K562 (cell line): ENCODE measurements at regions not wholly inside any gene's neighbourhood (a gene's known extent, or its start where the extent isn't known, plus 50 kb on each side); places are given as distances from the start of the nearest gene placed in this dataset.
"Not testable (repeated sequence)": the region's sequence is repeated elsewhere in the genome, so short reads cannot be mapped to it uniquely, and the experiment has no call there.

Experiments
- ATAC-seq: fragments of 200-7000 bp; cut with Tn5 transposase; 3 replicates; pipeline ENCODE4 v1.9.1; 2020; ENCODE audit warnings: moderate library complexity
- BruUV-seq: library from RNA; stranded (reverse); fragments of 400-500 nt; replicated peaks from 2 replicates; lab custom pipeline; 2021; lab: Mats Ljungman, UMichigan
- CTCF ChIA-PET: fragments of 300-600 bp; formaldehyde crosslinking; extraction: SDS; loops from one replicate; lab custom pipeline; 2021; ENCODE audit warnings: low intra/inter-chr PET ratio; lab: Yijun Ruan, JAX
- POLR2A ChIA-PET: fragments of 300-600, 350-650 bp; sonication (Branson Sonifier 250); formaldehyde crosslinking; extraction: SDS; loops from one replicate; lab custom pipeline; 2021; ENCODE audit warnings: antibody characterized with exemption, inconsistent platforms; lab: Yijun Ruan, JAX
- DNase-seq, 4 experiments: peaks; one replicate each; pipeline versions ENCODE4 v3.0.0 to v3.0.0-alpha.2; 2011 to 2018; ENCODE audit warnings: low spot score in 3 of 4, mixed read lengths in 3 of 4; ENCODE audit errors: extremely low read depth in 1 of 4
- FAIRE-seq: peaks from 2 replicates; lab custom pipeline; 2011; peaks lifted over from hg19 to GRCh38; lab: Jason Lieb, UNC
- H2AFZ ChIP-seq: 2 replicates; pipeline ENCODE4 v1.6.0; 2011; ENCODE audit warnings: low read depth, low read length, control low read depth, inconsistent platforms
- H3K27ac ChIP-seq: fragments of 200-600 bp; 3 replicates; pipeline ENCODE4 v1.8.0; 2011; ENCODE audit warnings: low read depth, mild to moderate bottlenecking, control low read depth, inconsistent platforms, low read length, moderate library complexity, mixed read lengths; ENCODE audit errors: extremely low read depth
- H3K27me3 ChIP-seq, 2 experiments: fragments of 300-600 bp in 1 of 2; 2 replicates in 1 of 2; 3 replicates in 1 of 2; pipeline versions ENCODE4 v1.6.0 to v1.8.0; 2011; ENCODE audit warnings: inconsistent platforms in 2 of 2, low read length in 2 of 2, mild to moderate bottlenecking in 1 of 2, mixed read lengths in 1 of 2, moderate library complexity in 1 of 2; ENCODE audit not compliant: control insufficient read depth in 2 of 2, insufficient read depth in 2 of 2
- H3K36me3 ChIP-seq: fragments of 300-600 bp; 3 replicates; pipeline ENCODE4 v1.8.0; 2011; ENCODE audit warnings: mild to moderate bottlenecking, low read length, inconsistent platforms; ENCODE audit not compliant: control insufficient read depth, insufficient read depth
- H3K4me1 ChIP-seq, 2 experiments: fragments of 200-600 bp in 1 of 2; replicated peaks in 1 of 2; 2 replicates in 1 of 2; 3 replicates in 1 of 2; pipeline versions ENCODE4 v1.5.1 to v1.8.0; 2011; ENCODE audit warnings: inconsistent platforms in 2 of 2, low read length in 2 of 2, mild to moderate bottlenecking in 1 of 2, mixed read lengths in 1 of 2, moderate library complexity in 1 of 2; ENCODE audit not compliant: control insufficient read depth in 2 of 2, insufficient read depth in 2 of 2
- H3K4me2 ChIP-seq: 2 replicates; pipeline ENCODE4 v1.6.1; 2011; ENCODE audit warnings: low read length, control low read depth, inconsistent platforms, mixed read lengths; ENCODE audit not compliant: insufficient read depth
- H3K4me3 ChIP-seq: fragments of 200-600 bp; sonication (generic), shearing (Covaris generic); 2 replicates; pipeline ENCODE4 v1.5.1; 2016; ENCODE audit warnings: control low read depth, inconsistent platforms
- H3K79me2 ChIP-seq: fragments of 200-600 bp; 3 replicates; pipeline ENCODE4 v1.8.0; 2011; ENCODE audit warnings: low read length, inconsistent platforms; ENCODE audit not compliant: control insufficient read depth, insufficient read depth
- H3K9ac ChIP-seq, 2 experiments: 2 replicates each; pipeline versions ENCODE4 v1.6.0 to v1.6.1; 2011; ENCODE audit warnings: low read depth in 2 of 2, low read length in 2 of 2, control low read depth in 1 of 2, inconsistent platforms in 1 of 2, mild to moderate bottlenecking in 1 of 2, mixed read lengths in 1 of 2; ENCODE audit not compliant: insufficient read depth in 1 of 2
- H3K9me1 ChIP-seq: one replicate; pipeline ENCODE4 v1.6.0; 2011; ENCODE audit warnings: inconsistent platforms, mild to moderate bottlenecking, low read length, moderate library complexity; ENCODE audit not compliant: control insufficient read depth, insufficient read depth
- H3K9me3 ChIP-seq: replicated peaks from 2 replicates; pipeline ENCODE4 v1.5.1; 2011; ENCODE audit warnings: low read depth, low read length, inconsistent platforms; ENCODE audit not compliant: control insufficient read depth, insufficient read depth
- H4K20me1 ChIP-seq: replicated peaks from 2 replicates; pipeline ENCODE4 v1.6.1; 2011; ENCODE audit warnings: low read length, inconsistent platforms, mixed read lengths; ENCODE audit not compliant: control insufficient read depth, insufficient read depth
- ELF2 ChIP-seq: fragments of 250-450 bp; sonication (Bioruptor Pico); IDR thresholded peaks from 2 replicates; pipeline ENCODE4 v1.5.0; 2021; ENCODE audit warnings: mild to moderate bottlenecking
- RAD21 ChIP-seq, 2 experiments: fragments of 250-450 bp in 1 of 2; fragments of 450-650 bp in 1 of 2; sonication (Bioruptor Pico) in 1 of 2; formaldehyde crosslinking in 1 of 2; IDR thresholded peaks in 1 of 2; conservative IDR thresholded peaks in 1 of 2; 2 replicates each; pipeline versions ENCODE4 v1.4.0 to v1.8.0; 2020 to 2022; ENCODE audit warnings: mild to moderate bottlenecking in 2 of 2, moderate library complexity in 1 of 2
- XRCC5 ChIP-seq: fragments of 200-400 bp; formaldehyde crosslinking; IDR thresholded peaks from 2 replicates; pipeline ENCODE4 v1.6.1; 2017; ENCODE audit warnings: low read depth, mild to moderate bottlenecking, low read length
- YBX1 ChIP-seq: fragments of 450-650 bp; IDR thresholded peaks from 2 replicates; pipeline ENCODE4 v1.7.1; 2016; ENCODE audit warnings: mild to moderate bottlenecking
- WGBS: fragments of 100-300 bp; shearing (Covaris generic); methylation state at CpG from one replicate; pipeline ENCODE4 v1.1.6; 2016; ENCODE audit warnings: low coverage, mixed read lengths; ENCODE audit not compliant: insufficient coverage; ENCODE audit errors: missing lambda C conversion rate; 5-methylcytosine and 5-hydroxymethylcytosine counted together
- in situ Hi-C: fragments of 300-500 bp; cut with MboI; formaldehyde crosslinking; loops from 4 replicates; pipeline ENCODE4 v1.15.0; 2018; ENCODE audit warnings: inconsistent platforms, mixed read lengths
- intact Hi-C: fragments of 100-400 bp; cut with micrococcal nuclease; formaldehyde crosslinking; loops from 2 replicates; pipeline ENCODE4 v1.14.2; 2022
- TF ChIP-seq, protein P1 (sequence below), 2 experiments: fragments of 450-650 bp; formaldehyde crosslinking in 1 of 2; IDR thresholded peaks; 2 replicates each; pipeline versions ENCODE4 v1.4.0 to v1.6.1; 2014 to 2020; ENCODE audit warnings: mild to moderate bottlenecking in 2 of 2, borderline replicate concordance in 1 of 2, low read depth in 1 of 2
- TF ChIP-seq, protein P2 (sequence below): fragments of 450-650 bp; formaldehyde crosslinking; IDR thresholded peaks from 2 replicates; pipeline ENCODE4 v1.4.0; 2020; ENCODE audit warnings: mild to moderate bottlenecking, moderate library complexity

DNA sequence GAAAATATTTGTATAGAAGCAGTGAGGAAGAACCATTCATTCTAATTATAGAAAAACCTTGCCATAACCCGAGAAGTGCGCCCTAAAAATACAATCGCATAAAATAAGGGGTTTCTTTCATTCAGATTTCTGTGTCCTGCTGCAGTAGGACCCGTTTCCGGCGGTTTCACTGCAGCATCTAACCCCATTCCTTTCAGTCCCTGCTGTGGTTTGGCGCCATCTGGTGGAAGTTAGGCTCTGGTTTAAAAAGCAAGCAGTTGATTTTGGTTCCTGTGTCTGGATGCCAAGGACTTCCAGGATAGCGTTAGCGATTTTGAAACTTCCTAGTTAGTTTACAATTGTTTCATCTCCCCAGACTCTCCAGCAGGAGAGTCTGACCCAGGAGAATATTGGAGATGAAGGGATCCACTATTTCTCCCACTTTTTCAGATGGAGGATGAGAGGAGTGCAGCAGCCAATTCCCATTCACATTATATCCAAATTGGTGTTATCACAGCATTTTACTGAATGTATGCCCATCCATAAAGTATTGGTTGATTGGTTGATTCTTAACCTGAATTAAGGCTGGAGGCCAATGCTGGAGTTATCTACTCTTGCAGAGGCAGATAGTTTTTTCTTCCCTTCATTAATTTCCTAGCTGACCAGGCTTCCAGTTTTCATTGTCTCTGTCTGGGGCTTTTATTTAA is 128.8 kb upstream of the CACNA2D1 start (continued):
- TF ChIP-seq, protein P1, sequence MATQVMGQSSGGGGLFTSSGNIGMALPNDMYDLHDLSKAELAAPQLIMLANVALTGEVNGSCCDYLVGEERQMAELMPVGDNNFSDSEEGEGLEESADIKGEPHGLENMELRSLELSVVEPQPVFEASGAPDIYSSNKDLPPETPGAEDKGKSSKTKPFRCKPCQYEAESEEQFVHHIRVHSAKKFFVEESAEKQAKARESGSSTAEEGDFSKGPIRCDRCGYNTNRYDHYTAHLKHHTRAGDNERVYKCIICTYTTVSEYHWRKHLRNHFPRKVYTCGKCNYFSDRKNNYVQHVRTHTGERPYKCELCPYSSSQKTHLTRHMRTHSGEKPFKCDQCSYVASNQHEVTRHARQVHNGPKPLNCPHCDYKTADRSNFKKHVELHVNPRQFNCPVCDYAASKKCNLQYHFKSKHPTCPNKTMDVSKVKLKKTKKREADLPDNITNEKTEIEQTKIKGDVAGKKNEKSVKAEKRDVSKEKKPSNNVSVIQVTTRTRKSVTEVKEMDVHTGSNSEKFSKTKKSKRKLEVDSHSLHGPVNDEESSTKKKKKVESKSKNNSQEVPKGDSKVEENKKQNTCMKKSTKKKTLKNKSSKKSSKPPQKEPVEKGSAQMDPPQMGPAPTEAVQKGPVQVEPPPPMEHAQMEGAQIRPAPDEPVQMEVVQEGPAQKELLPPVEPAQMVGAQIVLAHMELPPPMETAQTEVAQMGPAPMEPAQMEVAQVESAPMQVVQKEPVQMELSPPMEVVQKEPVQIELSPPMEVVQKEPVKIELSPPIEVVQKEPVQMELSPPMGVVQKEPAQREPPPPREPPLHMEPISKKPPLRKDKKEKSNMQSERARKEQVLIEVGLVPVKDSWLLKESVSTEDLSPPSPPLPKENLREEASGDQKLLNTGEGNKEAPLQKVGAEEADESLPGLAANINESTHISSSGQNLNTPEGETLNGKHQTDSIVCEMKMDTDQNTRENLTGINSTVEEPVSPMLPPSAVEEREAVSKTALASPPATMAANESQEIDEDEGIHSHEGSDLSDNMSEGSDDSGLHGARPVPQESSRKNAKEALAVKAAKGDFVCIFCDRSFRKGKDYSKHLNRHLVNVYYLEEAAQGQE (IDR thresholded peaks at IDR 0.05; ENCODE audit: borderline replicate concordance) = peak; percentile 56; the same call in 1 of the 2 replicates
- TF ChIP-seq, protein P1 (CRISPR knock-in tag; IDR thresholded peaks at IDR 0.05; ENCODE audit: low read depth) = no peak
- TF ChIP-seq ELF2 (CRISPR knock-in tag) (no peak), YBX1 (no peak), XRCC5 (0 out of 2 replicates have a peak, but pooled peaks have one; percentile 28), RAD21 (CRISPR knock-in tag; conservative IDR thresholded peaks at IDR 0.05 in 1 of 2, IDR thresholded peaks at IDR 0.05 in 1 of 2) (peak; percentile 42 to 72)
- TF ChIP-seq, protein P2, sequence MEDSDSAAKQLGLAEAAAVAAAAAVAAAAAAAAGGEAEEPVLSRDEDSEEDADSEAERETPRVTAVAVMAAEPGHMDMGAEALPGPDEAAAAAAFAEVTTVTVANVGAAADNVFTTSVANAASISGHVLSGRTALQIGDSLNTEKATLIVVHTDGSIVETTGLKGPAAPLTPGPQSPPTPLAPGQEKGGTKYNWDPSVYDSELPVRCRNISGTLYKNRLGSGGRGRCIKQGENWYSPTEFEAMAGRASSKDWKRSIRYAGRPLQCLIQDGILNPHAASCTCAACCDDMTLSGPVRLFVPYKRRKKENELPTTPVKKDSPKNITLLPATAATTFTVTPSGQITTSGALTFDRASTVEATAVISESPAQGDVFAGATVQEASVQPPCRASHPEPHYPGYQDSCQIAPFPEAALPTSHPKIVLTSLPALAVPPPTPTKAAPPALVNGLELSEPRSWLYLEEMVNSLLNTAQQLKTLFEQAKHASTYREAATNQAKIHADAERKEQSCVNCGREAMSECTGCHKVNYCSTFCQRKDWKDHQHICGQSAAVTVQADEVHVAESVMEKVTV = peak; percentile 60
- TF ChIP-seq, all 486 proteins: peak for 7

GRCh38 chr7:82571047-82571446 is 127.5 kb upstream of the CACNA2D1 start:
- FAIRE-seq, intact Hi-C loops, ATAC-seq, H4K20me1 ChIP-seq, POLR2A ChIA-PET, H3K9ac ChIP-seq, H3K4me1 ChIP-seq, H3K4me3 ChIP-seq, H3K36me3 ChIP-seq, H3K27ac ChIP-seq, DNase-seq, H3K9me1 ChIP-seq, H3K9me3 ChIP-seq, H2AFZ ChIP-seq, H3K79me2 ChIP-seq, H3K27me3 ChIP-seq, H3K4me2 ChIP-seq, BruUV-seq, CTCF ChIA-PET: not testable (repeated sequence)
- 0% methylated on average over 4 of the region's 4 CpGs for WGBS
- in situ Hi-C loops = loop anchor here (25.0 kb wide), 2 partner anchors 534 to 1084 kb away; no protein-coding TSS in a partner anchor
